Esophagus muscularis mucosa (tissue), 4 donors: ENCODE measurements at regions not wholly inside any gene's neighbourhood (a gene's known extent, or its start where the extent isn't known, plus 50 kb on each side); places are given as distances from the start of the nearest gene placed in this dataset.

Source experiments
- DNase-seq: peaks from one replicate; pipeline ENCODE4 v3.0.0-alpha.2; 2017; ENCODE audit errors: extremely low spot score
- H3K27ac ChIP-seq, 4 donors: fragments of 200-600 bp; sonication (generic); replicated peaks in 1 of 4; 1 replicate in 3 of 4; 2 replicates in 1 of 4; pipeline ENCODE4 v1.5.1; 2016 to 2019; ENCODE audit warnings: mild to moderate bottlenecking in 1 of 4
- H3K27me3 ChIP-seq, 4 donors: fragments of 200-600 bp; sonication (generic); one replicate each; pipeline versions ENCODE4 v1.5.1 to v1.6.0; 2016 to 2019
- H3K36me3 ChIP-seq, 4 donors: fragments of 200-600 bp; sonication (generic); one replicate each; pipeline ENCODE4 v1.5.1; 2016 to 2019
- H3K4me1 ChIP-seq, 4 donors: fragments of 200-600 bp; sonication (generic); one replicate each; pipeline ENCODE4 v1.5.1; 2016 to 2019
- H3K4me3 ChIP-seq, 4 donors: fragments of 200-600 bp; sonication (generic); 1 replicate in 2 of 4; 2 replicates in 2 of 4; pipeline ENCODE4 v1.5.1; 2016 to 2019; ENCODE audit warnings: mild to moderate bottlenecking in 4 of 4, moderate library complexity in 1 of 4
- H3K9me3 ChIP-seq, 4 donors: fragments of 200-600 bp; sonication (generic); 1 replicate in 3 of 4; 2 replicates in 1 of 4; pipeline ENCODE4 v1.5.1; 2016 to 2019
- CTCF ChIP-seq, 3 experiments: fragments of 200-600 bp in 2 of 3; fragments of 450-650 bp in 1 of 3; sonication (generic) in 2 of 3; IDR thresholded peaks; one replicate each; pipeline ENCODE4 v1.5.1; 2017 to 2019; ENCODE audit warnings: antibody characterized with exemption in 3 of 3, mild to moderate bottlenecking in 2 of 3, moderate library complexity in 1 of 3
- EP300 ChIP-seq: sonication (generic); formaldehyde crosslinking; IDR thresholded peaks from one replicate; pipeline ENCODE4 v1.6.1; 2017; ENCODE audit warnings: antibody characterized with exemption
- POLR2A ChIP-seq: fragments of 450-650 bp; IDR thresholded peaks from one replicate; pipeline ENCODE4 v1.6.1; 2017; ENCODE audit warnings: antibody characterized with exemption, moderate library complexity, mild to moderate bottlenecking, low read depth
- POLR2AphosphoS5 ChIP-seq, 2 donors: sonication (generic); formaldehyde crosslinking; IDR thresholded peaks; one replicate each; pipeline ENCODE4 v1.6.1; 2017; ENCODE audit warnings: antibody characterized with exemption in 2 of 2
- WGBS: methylation state at CpG from one replicate; pipeline ENCODE4 v1.1.5; 2018; 5-methylcytosine and 5-hydroxymethylcytosine counted together
- intact Hi-C: fragments of 100-400 bp; cut with DNase I; formaldehyde crosslinking; loops from one replicate; pipeline ENCODE4 v1.15.1; 2023

GRCh38 chr2:143906850-143907249 is 613.1 kb downstream of the ZEB2 start:
- 86% methylated on average over 4 of the region's 4 CpGs for WGBS
- intact Hi-C loops = no loop called here

GRCh38 chr2:143905587-143905986 is 614.3 kb downstream of the ZEB2 start:
- H3K27me3 ChIP-seq = no peaks in the 10 kb centered on the region
- WGBS = 84% methylated on average over 4 of the region's 4 CpGs
- no peaks in the 10 kb centered on the region for H3K4me1 ChIP-seq
- no peak overlapping the region for H3K27ac ChIP-seq
- TF ChIP-seq CTCF (IDR thresholded peaks at IDR 0.05) (no peak), EP300 (no peak), POLR2A (no peak), POLR2AphosphoS5 (IDR thresholded peaks at IDR 0.05) (no peak)
- H3K9me3 ChIP-seq = no peaks in the 10 kb centered on the region
- no peak for DNase-seq
- no peaks in the 10 kb centered on the region for H3K36me3 ChIP-seq
- H3K4me3 ChIP-seq = no peak overlapping the region
- intact Hi-C loops = no loop called here

More at GRCh38 chr2:143906850-143907249, 613.1 kb downstream of the ZEB2 start:
- Histone ChIP-seq H3K4me1 (no peaks in the 10 kb centered on the region), H3K4me3 (no peak overlapping the region), H3K27me3 (no peaks in the 10 kb centered on the region), H3K27ac (no peak overlapping the region), H3K36me3 (no peaks in the 10 kb centered on the region), H3K9me3 (no peaks in the 10 kb centered on the region)
- no peak for DNase-seq
- TF ChIP-seq POLR2AphosphoS5 (IDR thresholded peaks at IDR 0.05) = no peak
- no peak for TF ChIP-seq CTCF (IDR thresholded peaks at IDR 0.05)
- no peak for TF ChIP-seq POLR2A
- TF ChIP-seq EP300 = no peak

DNA sequence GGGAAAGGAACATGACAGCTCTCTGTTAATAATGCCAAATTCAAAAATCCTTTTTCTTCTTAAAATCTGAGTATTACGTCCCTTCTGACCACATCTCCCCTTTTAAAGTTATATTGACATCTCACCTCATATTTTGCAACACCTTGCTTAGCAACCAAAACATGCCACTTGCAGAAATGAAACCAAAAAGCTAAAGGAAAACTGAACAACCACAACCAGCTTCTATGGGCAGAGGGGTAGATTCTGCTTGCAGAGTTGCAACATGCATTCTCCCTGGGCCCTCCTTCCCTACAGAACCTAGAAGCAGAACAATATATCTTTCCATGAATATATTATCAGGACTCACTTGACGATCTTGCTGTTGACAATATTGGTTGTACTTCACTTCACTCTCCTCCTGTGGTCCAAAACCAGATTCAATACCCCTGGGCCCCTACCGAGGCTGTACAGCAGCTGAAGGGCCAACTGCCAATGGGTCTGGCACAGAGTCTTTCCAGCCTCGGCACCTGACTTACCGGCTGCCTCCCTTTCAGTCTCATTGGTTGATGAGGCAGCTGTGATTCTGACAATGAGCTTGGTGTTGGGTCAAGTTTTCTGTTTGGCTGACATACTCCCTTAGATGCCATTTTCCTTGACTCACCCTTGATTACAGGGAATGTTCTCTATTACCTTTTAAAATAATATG is 616.6 kb downstream of the ZEB2 start:
- H3K4me1 ChIP-seq = no peaks in the 10 kb centered on the region
- TF ChIP-seq POLR2AphosphoS5 (IDR thresholded peaks at IDR 0.05) (no peak), EP300 (no peak), CTCF (IDR thresholded peaks at IDR 0.05) (no peak), POLR2A (no peak)
- intact Hi-C loops = no loop called here
- 67% methylated on average over 5 of the region's 5 CpGs for WGBS
- no peak overlapping the region for H3K27ac ChIP-seq
- no peak overlapping the region for H3K4me3 ChIP-seq
- no peaks in the 10 kb centered on the region for H3K9me3 ChIP-seq
- DNase-seq = no peak
- H3K27me3 ChIP-seq = no peaks in the 10 kb centered on the region
- no peaks in the 10 kb centered on the region for H3K36me3 ChIP-seq

DNA sequence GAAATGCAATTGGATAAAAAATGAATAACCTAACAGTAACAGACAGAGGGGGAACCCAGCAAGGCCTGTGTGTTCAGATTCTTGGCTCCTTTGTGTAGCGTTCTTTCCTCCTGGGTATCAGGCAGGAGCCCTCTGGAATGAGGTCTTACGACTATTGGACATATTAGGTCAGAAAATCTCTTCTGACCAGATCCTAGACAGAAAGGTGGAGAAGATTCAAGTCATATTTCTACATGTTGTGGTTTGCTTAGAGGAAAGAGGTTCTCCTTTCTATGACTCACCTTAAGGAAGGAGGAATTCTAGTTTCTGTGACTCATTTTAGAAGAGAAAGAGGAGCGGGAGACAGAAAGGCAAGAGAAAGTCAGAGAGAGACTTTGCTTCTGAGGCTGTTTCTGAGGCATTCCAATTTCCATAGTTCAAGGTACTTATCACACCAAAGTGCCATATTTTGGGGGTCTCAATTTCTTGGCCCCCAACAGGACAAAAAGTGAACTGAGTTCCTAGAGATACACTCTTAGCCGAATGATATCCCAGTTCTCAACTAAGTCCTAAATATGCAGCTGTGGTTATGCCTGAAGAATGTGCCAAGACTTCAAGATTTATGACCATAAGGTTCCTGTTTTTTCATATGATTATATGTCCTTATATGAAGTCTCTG is 618.6 kb downstream of the ZEB2 start:
- H3K36me3 ChIP-seq = no peaks in the 10 kb centered on the region
- no peaks in the 10 kb centered on the region for H3K9me3 ChIP-seq
- H3K4me3 ChIP-seq = no peak overlapping the region
- no peaks in the 10 kb centered on the region for H3K4me1 ChIP-seq
- no peak overlapping the region for H3K27ac ChIP-seq
- 73% methylated on average over 4 of the region's 4 CpGs for WGBS
- H3K27me3 ChIP-seq = no peaks in the 10 kb centered on the region
- DNase-seq = no peak
- intact Hi-C loops = no loop called here
- no peak for TF ChIP-seq EP300
- TF ChIP-seq CTCF (IDR thresholded peaks at IDR 0.05) = no peak
- no peak for TF ChIP-seq POLR2AphosphoS5 (IDR thresholded peaks at IDR 0.05)
- TF ChIP-seq POLR2A = no peak
